ENCODE measurements at regions not wholly inside any gene's neighbourhood (a gene's known extent, or its start where the extent isn't known, plus 50 kb on each side); places are given as distances from the start of the nearest gene placed in this dataset.

- Histone ChIP-seq H3K9ac (ENCODE audit: low read length) (no peak overlapping the region), H2AFZ (ENCODE audit: low read length) (no peak overlapping the region), H3K9me3 (ENCODE audit: low read length) (no peaks in the 10 kb centered on the region), H3K9me2 (replicated peaks; ENCODE audit: insufficient read depth, low read length) (no peaks in the 10 kb centered on the region), H3K4me2 (ENCODE audit: low read depth, low read length, poor library complexity, severe bottlenecking) (no peak overlapping the region), H3K4me3 (ENCODE audit: low read length) (no peak overlapping the region), H3K27me3 (ENCODE audit: low read length) (no peaks in the 10 kb centered on the region), H4K20me1 (ENCODE audit: insufficient read depth, low read depth, low read length) (no peaks in the 10 kb centered on the region), H3K36me3 (ENCODE audit: insufficient read depth, low read length) (no peaks in the 10 kb centered on the region), H3K27ac (ENCODE audit: low read length) (no peak overlapping the region), H3K79me2 (ENCODE audit: low read length) (no peaks in the 10 kb centered on the region), H3K4me1 (ENCODE audit: low read length) (no peaks in the 10 kb centered on the region)
- DNase-seq, result no peak
Measured at GRCh38 chr2:217156801-217157200, 296.9 kb upstream of the TNP1 start.

- H3K4me2 ChIP-seq (ENCODE audit: low read depth, low read length, poor library complexity, severe bottlenecking), result no peak overlapping the region
- no peaks in the 10 kb centered on the region for H3K36me3 ChIP-seq (ENCODE audit: insufficient read depth, low read length)
- H4K20me1 ChIP-seq (ENCODE audit: insufficient read depth, low read depth, low read length), result no peaks in the 10 kb centered on the region
- no peak overlapping the region for H3K9ac ChIP-seq (ENCODE audit: low read length)
- H3K27me3 ChIP-seq (ENCODE audit: low read length), result no peaks in the 10 kb centered on the region
- no peak overlapping the region for H2AFZ ChIP-seq (ENCODE audit: low read length)
- no peak overlapping the region for H3K4me3 ChIP-seq (ENCODE audit: low read length)
- DNase-seq, result no peak
- H3K9me2 ChIP-seq (replicated peaks; ENCODE audit: insufficient read depth, low read length), result no peaks in the 10 kb centered on the region
- H3K79me2 ChIP-seq (ENCODE audit: low read length), result no peaks in the 10 kb centered on the region
- no peaks in the 10 kb centered on the region for H3K4me1 ChIP-seq (ENCODE audit: low read length)
- H3K9me3 ChIP-seq (ENCODE audit: low read length), result no peaks in the 10 kb centered on the region
- H3K27ac ChIP-seq (ENCODE audit: low read length), result no peak overlapping the region
Measured at GRCh38 chr2:217154923-217155322, 295.1 kb upstream of the TNP1 start.

- Histone ChIP-seq H3K4me1 (ENCODE audit: low read length) (no peaks in the 10 kb centered on the region), H3K9ac (ENCODE audit: low read length) (no peak overlapping the region), H3K27me3 (ENCODE audit: low read length) (no peaks in the 10 kb centered on the region), H3K9me3 (ENCODE audit: low read length) (no peaks in the 10 kb centered on the region), H4K20me1 (ENCODE audit: insufficient read depth, low read depth, low read length) (no peaks in the 10 kb centered on the region), H3K4me2 (ENCODE audit: low read depth, low read length, poor library complexity, severe bottlenecking) (no peak overlapping the region), H3K4me3 (ENCODE audit: low read length) (no peak overlapping the region), H3K9me2 (replicated peaks; ENCODE audit: insufficient read depth, low read length) (no peaks in the 10 kb centered on the region), H3K36me3 (ENCODE audit: insufficient read depth, low read length) (no peaks in the 10 kb centered on the region), H3K79me2 (ENCODE audit: low read length) (no peaks in the 10 kb centered on the region), H2AFZ (ENCODE audit: low read length) (no peak overlapping the region), H3K27ac (ENCODE audit: low read length) (no peak overlapping the region)
- DNase-seq, result no peak
Measured at GRCh38 chr2:217153510-217153909, 293.6 kb upstream of the TNP1 start.

GRCh38 chr2:217152831-217153230 lies 293.0 kb upstream of the TNP1 start:
- H3K36me3 ChIP-seq (ENCODE audit: insufficient read depth, low read length), result no peaks in the 10 kb centered on the region
- H3K9me3 ChIP-seq (ENCODE audit: low read length), result no peaks in the 10 kb centered on the region
- no peak overlapping the region for H3K4me2 ChIP-seq (ENCODE audit: low read depth, low read length, poor library complexity, severe bottlenecking)
- no peak overlapping the region for H3K9ac ChIP-seq (ENCODE audit: low read length)
- no peaks in the 10 kb centered on the region for H3K27me3 ChIP-seq (ENCODE audit: low read length)
- no peak overlapping the region for H2AFZ ChIP-seq (ENCODE audit: low read length)
- H3K4me1 ChIP-seq (ENCODE audit: low read length), result no peaks in the 10 kb centered on the region
- no peaks in the 10 kb centered on the region for H4K20me1 ChIP-seq (ENCODE audit: insufficient read depth, low read depth, low read length)
- no peak for DNase-seq
- no peaks in the 10 kb centered on the region for H3K9me2 ChIP-seq (replicated peaks; ENCODE audit: insufficient read depth, low read length)
- no peak overlapping the region for H3K27ac ChIP-seq (ENCODE audit: low read length)
- H3K4me3 ChIP-seq (ENCODE audit: low read length), result no peak overlapping the region
- no peaks in the 10 kb centered on the region for H3K79me2 ChIP-seq (ENCODE audit: low read length)

GRCh38 chr2:217151509-217152206 lies 291.8 kb upstream of the TNP1 start:
- Histone ChIP-seq H4K20me1 (ENCODE audit: insufficient read depth, low read depth, low read length) (no peaks in the 10 kb centered on the region), H3K9ac (ENCODE audit: low read length) (no peak overlapping the region), H3K36me3 (ENCODE audit: insufficient read depth, low read length) (no peaks in the 10 kb centered on the region), H3K4me3 (ENCODE audit: low read length) (no peak overlapping the region), H3K9me2 (replicated peaks; ENCODE audit: insufficient read depth, low read length) (no peaks in the 10 kb centered on the region), H3K27me3 (ENCODE audit: low read length) (no peaks in the 10 kb centered on the region), H3K27ac (ENCODE audit: low read length) (no peak overlapping the region), H3K79me2 (ENCODE audit: low read length) (no peaks in the 10 kb centered on the region), H3K4me1 (ENCODE audit: low read length) (no peaks in the 10 kb centered on the region), H3K9me3 (ENCODE audit: low read length) (no peaks in the 10 kb centered on the region), H3K4me2 (ENCODE audit: low read depth, low read length, poor library complexity, severe bottlenecking) (no peak overlapping the region), H2AFZ (ENCODE audit: low read length) (no peak overlapping the region)
- DNase-seq, result no peak

GRCh38 chr2:217150236-217150635 lies 290.4 kb upstream of the TNP1 start:
- no peaks in the 10 kb centered on the region for H3K79me2 ChIP-seq (ENCODE audit: low read length)
- no peaks in the 10 kb centered on the region for H3K4me1 ChIP-seq (ENCODE audit: low read length)
- H4K20me1 ChIP-seq (ENCODE audit: insufficient read depth, low read depth, low read length), result no peaks in the 10 kb centered on the region
- no peak overlapping the region for H3K27ac ChIP-seq (ENCODE audit: low read length)
- H3K27me3 ChIP-seq (ENCODE audit: low read length), result no peaks in the 10 kb centered on the region
- H3K36me3 ChIP-seq (ENCODE audit: insufficient read depth, low read length), result no peaks in the 10 kb centered on the region
- H3K4me2 ChIP-seq (ENCODE audit: low read depth, low read length, poor library complexity, severe bottlenecking), result no peak overlapping the region
- H3K9me3 ChIP-seq (ENCODE audit: low read length), result no peaks in the 10 kb centered on the region
- no peak overlapping the region for H3K4me3 ChIP-seq (ENCODE audit: low read length)
- DNase-seq, result no peak
- H3K9ac ChIP-seq (ENCODE audit: low read length), result no peak overlapping the region
- no peaks in the 10 kb centered on the region for H3K9me2 ChIP-seq (replicated peaks; ENCODE audit: insufficient read depth, low read length)
- no peak overlapping the region for H2AFZ ChIP-seq (ENCODE audit: low read length)

- no peak for DNase-seq
- H3K36me3 ChIP-seq (ENCODE audit: insufficient read depth, low read length), result no peaks in the 10 kb centered on the region
- no peaks in the 10 kb centered on the region for H3K9me3 ChIP-seq (ENCODE audit: low read length)
- no peak overlapping the region for H3K4me3 ChIP-seq (ENCODE audit: low read length)
- H3K4me2 ChIP-seq (ENCODE audit: low read depth, low read length, poor library complexity, severe bottlenecking), result no peak overlapping the region
- no peaks in the 10 kb centered on the region for H3K79me2 ChIP-seq (ENCODE audit: low read length)
- no peaks in the 10 kb centered on the region for H3K27me3 ChIP-seq (ENCODE audit: low read length)
- no peaks in the 10 kb centered on the region for H3K9me2 ChIP-seq (replicated peaks; ENCODE audit: insufficient read depth, low read length)
- no peak overlapping the region for H2AFZ ChIP-seq (ENCODE audit: low read length)
- no peak overlapping the region for H3K9ac ChIP-seq (ENCODE audit: low read length)
- H3K4me1 ChIP-seq (ENCODE audit: low read length), result no peaks in the 10 kb centered on the region
- no peak overlapping the region for H3K27ac ChIP-seq (ENCODE audit: low read length)
- H4K20me1 ChIP-seq (ENCODE audit: insufficient read depth, low read depth, low read length), result no peaks in the 10 kb centered on the region
Measured at GRCh38 chr2:217149087-217149660, 289.3 kb upstream of the TNP1 start.

GRCh38 chr2:217147818-217148217 lies 288.0 kb upstream of the TNP1 start:
- DNase-seq, result no peak
- Histone ChIP-seq H3K9me3 (ENCODE audit: low read length) (no peaks in the 10 kb centered on the region), H2AFZ (ENCODE audit: low read length) (no peak overlapping the region), H3K27ac (ENCODE audit: low read length) (no peak overlapping the region), H3K4me2 (ENCODE audit: low read depth, low read length, poor library complexity, severe bottlenecking) (no peak overlapping the region), H3K9me2 (replicated peaks; ENCODE audit: insufficient read depth, low read length) (no peaks in the 10 kb centered on the region), H3K4me3 (ENCODE audit: low read length) (no peak overlapping the region), H3K9ac (ENCODE audit: low read length) (no peak overlapping the region), H4K20me1 (ENCODE audit: insufficient read depth, low read depth, low read length) (no peaks in the 10 kb centered on the region), H3K27me3 (ENCODE audit: low read length) (no peaks in the 10 kb centered on the region), H3K79me2 (ENCODE audit: low read length) (no peaks in the 10 kb centered on the region), H3K36me3 (ENCODE audit: insufficient read depth, low read length) (no peaks in the 10 kb centered on the region), H3K4me1 (ENCODE audit: low read length) (no peaks in the 10 kb centered on the region)
